Thymus (tissue), 11 donors: ENCODE measurements at regions not wholly inside any gene's neighbourhood (a gene's known extent, or its start where the extent isn't known, plus 50 kb on each side); places are given as distances from the start of the nearest gene placed in this dataset.

Source experiments
- DNase-seq, 9 donors: peaks; one replicate each; pipeline ENCODE4 v3.0.0-alpha.2; 2013; ENCODE audit warnings: low spot score in 9 of 9, low read depth in 6 of 9, missing footprints in 1 of 9
- H3K27ac ChIP-seq, 2 donors: one replicate each; pipeline ENCODE4 v1.5.1; 2013; ENCODE audit warnings: control low read depth in 1 of 2, low read depth in 1 of 2, low read length in 1 of 2, mild to moderate bottlenecking in 1 of 2, moderate library complexity in 1 of 2
- H3K27me3 ChIP-seq, 2 donors: one replicate each; pipeline ENCODE4 v1.5.1; 2013; ENCODE audit warnings: low read length in 1 of 2; ENCODE audit not compliant: control insufficient read depth in 2 of 2, insufficient read depth in 1 of 2
- H3K36me3 ChIP-seq, 2 donors: one replicate each; pipeline ENCODE4 v1.5.1; 2013; ENCODE audit warnings: low read length in 1 of 2, mild to moderate bottlenecking in 1 of 2, moderate library complexity in 1 of 2; ENCODE audit not compliant: control insufficient read depth in 2 of 2, insufficient read depth in 2 of 2
- H3K4me1 ChIP-seq, 2 donors: one replicate each; pipeline ENCODE4 v1.5.1; 2013; ENCODE audit warnings: low read length in 2 of 2; ENCODE audit not compliant: control insufficient read depth in 2 of 2, insufficient read depth in 2 of 2
- H3K4me3 ChIP-seq, 2 donors: one replicate each; pipeline ENCODE4 v1.5.1; 2013; ENCODE audit warnings: low read length in 2 of 2, control low read depth in 1 of 2, mild to moderate bottlenecking in 1 of 2
- H3K9me3 ChIP-seq, 2 donors: one replicate each; pipeline ENCODE4 v1.5.1; 2013; ENCODE audit warnings: low read length in 1 of 2, mild to moderate bottlenecking in 1 of 2; ENCODE audit not compliant: control insufficient read depth in 2 of 2, insufficient read depth in 1 of 2
- WGBS: extraction: QIAGEN DNeasy Blood & Tissue Kit; methylation state at CpG from one replicate; pipeline ENCODE4 v1.1.7; 2013; 5-methylcytosine and 5-hydroxymethylcytosine counted together
- donor health status: healthy.

DNA sequence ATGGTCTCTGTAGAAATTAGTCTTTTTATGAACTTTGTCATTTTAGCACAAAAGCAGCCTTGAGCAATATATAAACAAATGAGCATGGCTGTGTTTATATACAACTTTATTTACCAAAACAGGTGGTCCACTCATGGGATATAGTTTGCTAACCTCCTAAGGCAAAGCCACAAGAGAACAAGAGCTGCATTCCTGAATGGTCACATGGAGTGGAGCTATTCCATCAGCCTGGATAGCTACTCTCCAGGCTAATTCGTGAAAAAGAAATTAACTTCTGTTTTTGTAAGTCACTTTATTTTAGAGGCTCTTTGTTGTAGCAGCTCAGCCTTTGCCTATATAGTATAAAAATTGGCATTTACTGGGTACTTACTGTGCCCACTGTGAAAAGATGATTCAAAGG, 163.3 kb upstream of the FAM78B start:
- no peaks in the 10 kb centered on the region for H3K36me3 ChIP-seq
- 84% methylated on average over 1 of the region's 1 CpG for WGBS
- no peaks in the 10 kb centered on the region for H3K9me3 ChIP-seq
- H3K4me1 ChIP-seq, result no peaks in the 10 kb centered on the region
- no peak overlapping the region for H3K27ac ChIP-seq
- no peak overlapping the region for H3K4me3 ChIP-seq
- no peak for DNase-seq
- no peaks in the 10 kb centered on the region for H3K27me3 ChIP-seq

DNA sequence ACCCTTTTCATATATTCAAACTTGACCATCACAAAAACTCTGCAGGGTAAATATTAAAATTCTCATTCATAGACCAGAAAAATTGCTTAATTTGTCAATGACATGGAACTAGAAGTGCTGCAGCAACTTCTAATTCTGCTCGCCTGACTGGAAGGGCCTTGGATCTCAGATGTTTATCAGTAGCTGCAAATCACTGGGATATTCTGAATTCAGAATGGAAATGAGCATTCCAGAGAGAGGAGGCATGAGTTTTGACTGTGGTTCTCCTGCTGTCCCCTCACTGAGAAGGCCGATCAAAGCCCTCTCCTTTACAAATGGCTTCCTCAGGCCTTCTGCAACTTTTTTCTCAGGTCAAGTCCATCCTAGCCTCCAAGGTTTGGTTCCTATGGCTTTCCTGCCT, 171.3 kb upstream of the FAM78B start:
- Histone ChIP-seq H3K27ac (no peak overlapping the region), H3K9me3 (no peaks in the 10 kb centered on the region), H3K27me3 (no peaks in the 10 kb centered on the region), H3K36me3 (no peaks in the 10 kb centered on the region), H3K4me3 (no peak overlapping the region), H3K4me1 (no peaks in the 10 kb centered on the region)
- WGBS, result 99% methylated on average over 2 of the region's 2 CpGs
- no peak for DNase-seq

DNA sequence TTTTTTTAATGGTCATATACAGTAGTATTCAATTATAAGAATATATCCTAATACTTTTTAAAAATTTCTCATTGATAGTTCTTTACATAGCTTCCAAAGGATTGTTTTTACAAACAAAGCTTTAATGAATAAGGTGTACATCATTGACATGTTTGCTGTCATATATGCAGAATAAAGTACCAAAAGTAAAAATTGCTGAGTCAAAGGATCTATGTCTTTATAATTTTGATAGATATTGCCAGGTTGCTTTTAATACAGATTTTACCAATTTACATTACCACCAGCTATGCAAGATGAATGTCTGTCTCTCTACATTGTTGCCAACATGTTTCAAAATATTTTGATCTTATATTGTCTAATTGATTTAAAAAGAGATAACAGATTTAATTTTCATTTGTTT, 173.9 kb upstream of the FAM78B start:
- Histone ChIP-seq H3K27ac (no peak overlapping the region), H3K4me1 (no peaks in the 10 kb centered on the region), H3K4me3 (no peak overlapping the region), H3K27me3 (no peaks in the 10 kb centered on the region), H3K36me3 (no peaks in the 10 kb centered on the region), H3K9me3 (no peaks in the 10 kb centered on the region)
- DNase-seq, result no peak

DNA sequence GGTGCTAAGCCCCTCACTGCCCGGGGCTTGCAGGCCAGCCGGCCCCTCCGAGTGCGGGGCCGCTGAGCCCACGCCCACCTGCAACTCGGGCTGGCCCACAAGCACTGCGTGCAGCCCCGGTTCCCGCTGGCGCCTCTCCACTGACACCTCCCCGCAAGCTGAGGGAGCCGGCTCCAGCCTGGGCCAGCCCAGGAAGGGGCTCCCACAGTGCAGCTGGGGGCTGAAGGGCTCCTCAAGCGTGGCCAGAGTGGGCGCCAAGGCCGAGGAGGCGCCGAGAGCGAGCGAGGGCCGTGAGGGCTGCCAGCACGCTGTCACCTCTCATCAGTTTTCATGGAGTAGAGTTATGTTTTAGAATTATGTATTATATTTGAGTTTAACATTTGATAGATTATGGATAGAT, 176.5 kb upstream of the FAM78B start:
- 97% methylated on average over 22 of the region's 22 CpGs for WGBS
- H3K4me3 ChIP-seq, result no peak overlapping the region
- H3K36me3 ChIP-seq, result no peaks in the 10 kb centered on the region
- no peak overlapping the region for H3K27ac ChIP-seq
- no peak for DNase-seq
- H3K27me3 ChIP-seq, result no peaks in the 10 kb centered on the region
- H3K9me3 ChIP-seq, result no peaks in the 10 kb centered on the region
- H3K4me1 ChIP-seq, result no peaks in the 10 kb centered on the region

DNA sequence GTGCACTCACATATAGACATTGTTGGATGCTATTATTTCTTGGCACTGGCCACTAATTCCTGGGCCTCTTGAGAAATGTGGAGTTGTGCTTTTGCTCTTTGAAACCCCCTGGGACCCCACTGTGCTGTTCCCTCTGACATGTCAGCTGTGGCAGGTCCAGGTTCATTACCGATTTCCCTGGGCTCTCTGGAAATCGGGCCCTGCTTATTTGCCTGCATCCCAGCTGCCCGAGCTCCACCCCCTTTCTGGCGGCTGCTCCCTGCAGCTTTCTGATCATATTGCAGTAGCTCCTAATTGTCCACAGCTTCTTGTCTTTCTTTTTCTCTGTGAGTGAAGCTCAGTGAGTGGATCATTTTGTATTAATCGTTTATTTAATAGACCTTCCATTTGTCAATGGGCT, 183.7 kb upstream of the FAM78B start:
- Histone ChIP-seq H3K27me3 (no peaks in the 10 kb centered on the region), H3K36me3 (no peaks in the 10 kb centered on the region), H3K9me3 (no peaks in the 10 kb centered on the region), H3K4me1 (no peaks in the 10 kb centered on the region), H3K27ac (no peak overlapping the region), H3K4me3 (no peak overlapping the region)
- no peak for DNase-seq
- 81% methylated on average over 5 of the region's 5 CpGs for WGBS

DNA sequence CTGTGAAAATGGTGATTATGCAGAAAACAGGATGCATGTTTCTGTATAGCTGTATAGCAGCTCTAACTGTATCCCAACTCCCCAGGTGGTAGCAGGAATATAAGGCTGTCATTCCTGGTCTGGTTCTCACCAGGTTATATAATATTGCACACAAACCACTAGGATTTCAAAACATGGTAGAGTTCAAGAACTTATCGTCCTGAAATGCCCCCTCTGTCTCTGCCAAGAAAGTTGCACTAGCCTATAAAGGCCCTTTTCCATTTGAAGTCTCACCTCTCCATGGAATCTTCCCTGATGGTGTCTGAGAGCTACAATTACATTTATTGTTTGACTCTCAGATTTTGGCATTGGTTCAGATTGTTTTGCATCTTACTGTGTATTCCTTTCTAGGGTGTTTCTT, 184.9 kb upstream of the FAM78B start:
- Histone ChIP-seq H3K4me3 (no peak overlapping the region), H3K27ac (no peak overlapping the region), H3K27me3 (no peaks in the 10 kb centered on the region), H3K36me3 (no peaks in the 10 kb centered on the region), H3K9me3 (no peaks in the 10 kb centered on the region), H3K4me1 (no peaks in the 10 kb centered on the region)
- 87% methylated on average over 1 of the region's 1 CpG for WGBS
- DNase-seq, result no peak

DNA sequence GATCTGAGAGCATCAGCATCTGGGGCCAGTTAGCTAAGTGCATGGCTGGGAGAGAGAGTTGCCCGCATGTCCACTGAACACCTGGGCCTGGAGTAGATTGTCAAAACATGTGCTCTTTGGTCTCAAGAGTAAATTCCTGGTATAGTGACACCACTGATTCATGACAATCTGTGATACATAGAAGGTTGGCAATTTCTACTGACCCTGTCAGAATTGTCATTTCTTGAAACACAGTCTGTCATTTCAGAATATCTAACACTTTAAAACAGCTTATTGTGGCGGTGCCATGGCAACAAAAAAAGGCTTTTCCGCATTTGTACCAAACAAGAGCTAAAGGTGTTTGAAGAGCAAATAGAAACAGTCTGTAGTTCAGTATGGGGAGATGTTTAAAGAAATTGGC, 186.4 kb upstream of the FAM78B start:
- 96% methylated on average over 3 of the region's 3 CpGs for WGBS
- Histone ChIP-seq H3K27ac (no peak overlapping the region), H3K4me1 (no peaks in the 10 kb centered on the region), H3K36me3 (no peaks in the 10 kb centered on the region), H3K4me3 (no peak overlapping the region), H3K9me3 (no peaks in the 10 kb centered on the region), H3K27me3 (no peaks in the 10 kb centered on the region)
- no peak for DNase-seq

DNA sequence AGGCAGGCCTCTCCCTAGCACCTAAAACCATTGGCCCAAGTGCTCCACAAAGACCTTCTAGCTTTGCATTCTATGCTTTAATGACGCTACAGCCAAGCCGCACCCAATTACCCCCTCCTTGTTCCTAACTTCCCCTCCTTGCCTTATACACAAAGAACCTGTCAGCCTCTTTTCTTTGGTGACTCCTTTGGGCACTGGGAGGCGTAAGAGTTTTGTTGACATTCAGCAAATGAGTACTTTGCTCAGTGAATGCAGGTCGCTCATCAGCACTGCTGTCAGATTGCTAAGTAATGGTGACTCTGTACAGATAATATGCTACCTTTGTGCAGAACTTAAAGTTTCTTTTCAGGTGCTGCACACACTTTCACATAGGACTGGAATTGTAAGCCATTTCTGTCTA, 187.6 kb upstream of the FAM78B start:
- Histone ChIP-seq H3K27ac (no peak overlapping the region), H3K4me3 (no peak overlapping the region), H3K4me1 (no peaks in the 10 kb centered on the region), H3K36me3 (no peaks in the 10 kb centered on the region), H3K27me3 (no peaks in the 10 kb centered on the region), H3K9me3 (no peaks in the 10 kb centered on the region)
- 60% methylated on average over 4 of the region's 4 CpGs for whole genome bisulfite sequencing
- no peak for DNase-seq

DNA sequence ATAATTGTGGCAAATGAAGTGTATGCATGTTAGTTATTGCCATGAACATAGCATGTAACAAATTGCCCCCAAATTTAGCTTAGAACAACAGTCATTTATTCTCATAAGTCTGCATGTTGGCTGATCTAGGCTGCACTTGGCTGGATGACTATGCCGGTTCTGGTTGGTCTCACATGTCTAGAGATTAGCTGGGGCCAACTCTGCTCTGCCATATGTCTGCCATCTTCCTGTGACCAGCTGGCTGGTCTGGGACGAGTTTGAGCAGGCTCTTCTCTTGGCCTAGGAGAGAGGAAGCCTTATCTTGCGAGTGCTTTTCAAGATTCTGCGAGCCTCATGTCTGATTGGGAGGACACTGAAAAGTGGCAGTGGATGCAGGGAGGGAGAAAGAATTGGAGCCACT, 198.3 kb upstream of the FAM78B start:
- H3K4me1 ChIP-seq, result no peaks in the 10 kb centered on the region
- no peaks in the 10 kb centered on the region for H3K27me3 ChIP-seq
- H3K9me3 ChIP-seq, result no peaks in the 10 kb centered on the region
- no peak overlapping the region for H3K27ac ChIP-seq
- DNase-seq, result no peak
- H3K36me3 ChIP-seq, result no peaks in the 10 kb centered on the region
- WGBS, result 94% methylated on average over 4 of the region's 4 CpGs
- H3K4me3 ChIP-seq, result no peak overlapping the region

DNA sequence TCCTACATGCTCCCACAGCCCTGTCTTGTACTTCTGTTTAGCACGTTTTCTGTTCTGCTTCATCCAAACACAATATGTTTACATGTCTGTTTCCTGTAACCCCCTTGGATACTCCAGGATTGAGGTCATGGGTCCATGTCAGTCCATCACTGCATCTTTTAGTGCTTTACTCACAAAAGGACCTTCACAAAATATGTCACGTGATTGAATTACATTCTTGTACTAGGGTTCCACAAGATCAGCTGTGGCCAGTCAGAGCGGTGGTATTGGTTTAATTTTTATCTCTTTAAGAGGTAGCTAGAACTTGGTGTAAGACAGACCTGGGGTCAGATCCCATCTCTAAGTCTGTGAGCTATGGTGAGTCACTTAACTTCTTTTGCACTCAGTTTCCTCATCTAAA, 201.2 kb upstream of the FAM78B start:
- 58% methylated on average over 3 of the region's 3 CpGs for WGBS
- Histone ChIP-seq H3K9me3 (no peaks in the 10 kb centered on the region), H3K4me1 (no peaks in the 10 kb centered on the region), H3K4me3 (no peak overlapping the region), H3K27ac (no peak overlapping the region), H3K36me3 (no peaks in the 10 kb centered on the region), H3K27me3 (no peaks in the 10 kb centered on the region)
- no peak for DNase-seq
